Panc1 (cell line): ENCODE measurements at regions not wholly inside any gene's neighbourhood (a gene's known extent, or its start where the extent isn't known, plus 50 kb on each side); places are given as distances from the start of the nearest gene placed in this dataset.
A peak's percentile ranks its signal among the peaks of the same experiment; 100 is the strongest.
"Not testable (repeated sequence)": the region's sequence is repeated elsewhere in the genome, so short reads cannot be mapped to it uniquely, and the experiment has no call there.

Source experiments
- ATAC-seq: fragments of 200-7000 bp; cut with Tn5 transposase; 2 replicates; pipeline ENCODE4 v1.9.1; 2020; ENCODE audit warnings: mild to moderate bottlenecking, moderate library complexity
- BruUV-seq: library from RNA; stranded (reverse); fragments of 400-500 nt; replicated peaks from 2 replicates; lab custom pipeline; 2021; lab: Mats Ljungman, UMichigan
- CTCF ChIA-PET: fragments of 300-600 bp; sonication (Branson Sonifier 250); formaldehyde crosslinking; loops from one replicate; lab custom pipeline; 2022; ENCODE audit warnings: antibody characterized with exemption; lab: Charles Lee
- POLR2A ChIA-PET: fragments of 300-600 bp; sonication (Branson Sonifier 250); formaldehyde crosslinking; loops from one replicate; lab custom pipeline; 2022; ENCODE audit warnings: antibody characterized with exemption; lab: Charles Lee
- DNase-seq: peaks from one replicate; pipeline ENCODE4 v3.0.0-alpha.2; 2010; ENCODE audit warnings: low read depth, low spot score
- H3K27ac ChIP-seq: 2 replicates; pipeline ENCODE4 v1.5.1; 2011; ENCODE audit warnings: mild to moderate bottlenecking, low read length, inconsistent platforms
- H3K27me3 ChIP-seq: fragments of 200-500 bp; sonication (Bioruptor generic); 2 replicates; pipeline ENCODE4 v1.6.0; 2014; ENCODE audit warnings: low read length, inconsistent platforms; ENCODE audit not compliant: control insufficient read depth, insufficient read depth
- H3K36me3 ChIP-seq: fragments of 200-500 bp; sonication (Bioruptor generic); 2 replicates; pipeline ENCODE4 v1.5.1; 2014; ENCODE audit warnings: inconsistent platforms, mild to moderate bottlenecking, low read length, moderate library complexity; ENCODE audit not compliant: control insufficient read depth, insufficient read depth
- H3K4me1 ChIP-seq: 2 replicates; pipeline ENCODE4 v1.5.1; 2011; ENCODE audit warnings: inconsistent platforms, mild to moderate bottlenecking, low read length, moderate library complexity; ENCODE audit not compliant: control insufficient read depth, insufficient read depth
- H3K4me3 ChIP-seq, 2 experiments: 2 replicates each; pipeline ENCODE4 v1.5.1; 2011 to 2012; ENCODE audit warnings: low read depth in 2 of 2, low read length in 2 of 2, mild to moderate bottlenecking in 2 of 2, inconsistent platforms in 1 of 2, moderate library complexity in 1 of 2
- H3K9me3 ChIP-seq: fragments of 200-500 bp; sonication (Bioruptor generic); 2 replicates; pipeline ENCODE4 v1.5.1; 2014; ENCODE audit warnings: low read depth, mild to moderate bottlenecking, inconsistent platforms, low read length, moderate library complexity; ENCODE audit not compliant: control insufficient read depth, insufficient read depth
- POLR2AphosphoS5 ChIP-seq: IDR thresholded peaks from 2 replicates; pipeline ENCODE4 v1.6.1; 2012; ENCODE audit warnings: mild to moderate bottlenecking, low read depth, low read length, moderate library complexity
- REST ChIP-seq, 2 experiments: IDR thresholded peaks; 2 replicates each; pipeline ENCODE4 v1.6.1; 2011 to 2012; ENCODE audit warnings: low read depth in 2 of 2, control low read depth in 1 of 2, low read length in 1 of 2, mild to moderate bottlenecking in 1 of 2, moderate library complexity in 1 of 2; ENCODE audit not compliant: insufficient read depth in 1 of 2
- SIN3A ChIP-seq: IDR thresholded peaks from 2 replicates; pipeline ENCODE4 v1.6.1; 2012; ENCODE audit warnings: low read depth, mild to moderate bottlenecking, low read length, moderate library complexity, borderline replicate concordance; ENCODE audit not compliant: insufficient read depth
- TCF7L2 ChIP-seq: IDR thresholded peaks from 2 replicates; pipeline ENCODE4 v1.6.1; 2011; ENCODE audit warnings: mild to moderate bottlenecking, low read depth, low read length, inconsistent platforms
- in situ Hi-C: cut with HindIII; loops from 2 replicates; pipeline ENCODE4 v1.10.0; 2016; ENCODE audit warnings: low sequenced_read_pairs, low pct_unique_long_range_greater_than_20kb
- intact Hi-C: fragments of 100-400 bp; cut with micrococcal nuclease; formaldehyde crosslinking; loops from one replicate; pipeline ENCODE4 v1.10.0; 2022; ENCODE audit not compliant: unreplicated experiment
- TF ChIP-seq, protein P1 (sequence below): fragments of 450-650 bp; IDR thresholded peaks from 2 replicates; pipeline ENCODE4 v1.5.1; 2017; ENCODE audit warnings: mild to moderate bottlenecking

- H3K4me1 ChIP-seq, DNase-seq, H3K27ac ChIP-seq, H3K9me3 ChIP-seq, CTCF ChIA-PET, BruUV-seq, in situ Hi-C loops, POLR2A ChIA-PET, H3K27me3 ChIP-seq, H3K4me3 ChIP-seq, H3K36me3 ChIP-seq, intact Hi-C loops: not testable (repeated sequence)
- peak; percentile 48 for ATAC-seq
Measured at GRCh38 chr20:30813412-30814311, 443.8 kb upstream of the DEFB115 start.

DNA sequence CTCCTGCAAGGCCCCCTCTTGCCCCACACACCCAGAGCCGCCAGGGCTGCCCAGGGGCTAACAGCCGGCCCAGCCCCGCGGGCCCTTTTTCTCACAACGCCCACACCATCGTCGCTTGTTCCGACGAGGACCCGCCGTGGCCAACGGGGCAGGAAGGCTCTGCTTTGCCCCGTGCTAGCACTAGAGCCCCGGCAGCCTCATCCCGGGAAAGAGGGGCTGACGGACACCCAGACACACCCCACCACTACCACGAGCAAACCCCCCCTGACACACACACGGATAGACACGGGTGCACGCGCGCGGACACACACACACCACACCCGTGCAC lies 443.2 kb upstream of the DEFB115 start:
- BruUV-seq, POLR2A ChIA-PET, intact Hi-C loops, H3K4me3 ChIP-seq, H3K27ac ChIP-seq, CTCF ChIA-PET, in situ Hi-C loops, DNase-seq, H3K27me3 ChIP-seq, H3K9me3 ChIP-seq, ATAC-seq, H3K36me3 ChIP-seq, H3K4me1 ChIP-seq: not testable (repeated sequence)

- DNase-seq, ATAC-seq, H3K4me3 ChIP-seq, BruUV-seq, H3K9me3 ChIP-seq, intact Hi-C loops, CTCF ChIA-PET, H3K4me1 ChIP-seq, H3K27ac ChIP-seq, POLR2A ChIA-PET, in situ Hi-C loops, H3K36me3 ChIP-seq, H3K27me3 ChIP-seq: not testable (repeated sequence)
Measured at GRCh38 chr20:30815027-30815576, 442.4 kb upstream of the DEFB115 start.

- DNase-seq = no peak
- H3K4me1 ChIP-seq = no peaks in the 10 kb centered on the region
- in situ Hi-C loops (no loop called here), intact Hi-C loops (no loop called here)
- no peak overlapping the region for H3K27ac ChIP-seq
- H3K36me3 ChIP-seq = no peaks in the 10 kb centered on the region
- ChIA-PET POLR2A (no interaction called here), CTCF (no interaction called here)
- BruUV-seq = no TSS peak
- no peak overlapping the region for H3K4me3 ChIP-seq
- 0 out of 2 replicates have a peak, but pooled peaks cover 3% of the 10 kb centered on the region for H3K9me3 ChIP-seq
- TF ChIP-seq POLR2AphosphoS5 (no peak), SIN3A (no peak), TCF7L2 (no peak), REST (IDR thresholded peaks at IDR 0.05; ENCODE audit: insufficient read depth in 1 of 2, low read depth in 2 of 2, low read length in 1 of 2) (no peak)
- TF ChIP-seq, protein P1, sequence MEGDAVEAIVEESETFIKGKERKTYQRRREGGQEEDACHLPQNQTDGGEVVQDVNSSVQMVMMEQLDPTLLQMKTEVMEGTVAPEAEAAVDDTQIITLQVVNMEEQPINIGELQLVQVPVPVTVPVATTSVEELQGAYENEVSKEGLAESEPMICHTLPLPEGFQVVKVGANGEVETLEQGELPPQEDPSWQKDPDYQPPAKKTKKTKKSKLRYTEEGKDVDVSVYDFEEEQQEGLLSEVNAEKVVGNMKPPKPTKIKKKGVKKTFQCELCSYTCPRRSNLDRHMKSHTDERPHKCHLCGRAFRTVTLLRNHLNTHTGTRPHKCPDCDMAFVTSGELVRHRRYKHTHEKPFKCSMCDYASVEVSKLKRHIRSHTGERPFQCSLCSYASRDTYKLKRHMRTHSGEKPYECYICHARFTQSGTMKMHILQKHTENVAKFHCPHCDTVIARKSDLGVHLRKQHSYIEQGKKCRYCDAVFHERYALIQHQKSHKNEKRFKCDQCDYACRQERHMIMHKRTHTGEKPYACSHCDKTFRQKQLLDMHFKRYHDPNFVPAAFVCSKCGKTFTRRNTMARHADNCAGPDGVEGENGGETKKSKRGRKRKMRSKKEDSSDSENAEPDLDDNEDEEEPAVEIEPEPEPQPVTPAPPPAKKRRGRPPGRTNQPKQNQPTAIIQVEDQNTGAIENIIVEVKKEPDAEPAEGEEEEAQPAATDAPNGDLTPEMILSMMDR = no peak
- H3K27me3 ChIP-seq = no peaks in the 10 kb centered on the region
- no peak for ATAC-seq
Measured at GRCh38 chr20:30815577-30816181, 441.8 kb upstream of the DEFB115 start.
